ENCODE measurements at regions not wholly inside any gene's neighbourhood (a gene's known extent, or its start where the extent isn't known, plus 50 kb on each side); places are given as distances from the start of the nearest gene placed in this dataset.

DNA sequence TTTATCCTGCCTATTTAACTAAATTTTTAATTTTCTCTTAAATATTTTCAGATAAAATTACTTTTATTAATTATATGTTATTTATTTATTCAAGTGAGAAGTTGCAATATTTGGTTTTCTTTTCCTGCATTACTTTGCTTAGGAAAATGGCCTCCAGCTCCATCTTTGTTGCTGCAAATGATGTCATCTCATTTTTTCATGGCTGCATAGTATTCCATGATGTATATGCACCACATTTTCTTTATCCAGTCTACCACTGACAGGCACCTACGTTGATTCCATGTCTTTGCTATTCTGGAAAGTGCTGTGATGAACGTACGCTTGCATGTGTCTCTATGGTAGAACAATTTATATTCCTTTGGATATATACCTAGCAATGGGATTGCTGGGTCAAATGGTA lies 186.9 kb upstream of the LYPLAL1 start:
- POLR2A ChIA-PET, result no interaction called here
- TF ChIP-seq, protein P1, sequence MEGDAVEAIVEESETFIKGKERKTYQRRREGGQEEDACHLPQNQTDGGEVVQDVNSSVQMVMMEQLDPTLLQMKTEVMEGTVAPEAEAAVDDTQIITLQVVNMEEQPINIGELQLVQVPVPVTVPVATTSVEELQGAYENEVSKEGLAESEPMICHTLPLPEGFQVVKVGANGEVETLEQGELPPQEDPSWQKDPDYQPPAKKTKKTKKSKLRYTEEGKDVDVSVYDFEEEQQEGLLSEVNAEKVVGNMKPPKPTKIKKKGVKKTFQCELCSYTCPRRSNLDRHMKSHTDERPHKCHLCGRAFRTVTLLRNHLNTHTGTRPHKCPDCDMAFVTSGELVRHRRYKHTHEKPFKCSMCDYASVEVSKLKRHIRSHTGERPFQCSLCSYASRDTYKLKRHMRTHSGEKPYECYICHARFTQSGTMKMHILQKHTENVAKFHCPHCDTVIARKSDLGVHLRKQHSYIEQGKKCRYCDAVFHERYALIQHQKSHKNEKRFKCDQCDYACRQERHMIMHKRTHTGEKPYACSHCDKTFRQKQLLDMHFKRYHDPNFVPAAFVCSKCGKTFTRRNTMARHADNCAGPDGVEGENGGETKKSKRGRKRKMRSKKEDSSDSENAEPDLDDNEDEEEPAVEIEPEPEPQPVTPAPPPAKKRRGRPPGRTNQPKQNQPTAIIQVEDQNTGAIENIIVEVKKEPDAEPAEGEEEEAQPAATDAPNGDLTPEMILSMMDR (IDR thresholded peaks at IDR 0.05; ENCODE audit: unreplicated experiment), result no peak
- intact Hi-C loops (cut with micrococcal nuclease), result no loop called here
- H3K9me3 Mint-ChIP-seq (ENCODE audit: unreplicated experiment), result no peaks in the 10 kb centered on the region
- DNase-seq (ENCODE audit: unreplicated experiment), result no peak
- H3K27me3 Mint-ChIP-seq (ENCODE audit: insufficient read depth, unreplicated experiment), result no peaks in the 10 kb centered on the region
- H3K36me3 Mint-ChIP-seq (ENCODE audit: insufficient read depth, unreplicated experiment), result no peaks in the 10 kb centered on the region
- BruUV-seq (replicated peaks), result no TSS peak
- no peak overlapping the region for H3K4me3 Mint-ChIP-seq (ENCODE audit: unreplicated experiment)
- CTCF ChIA-PET, result interaction anchor here (0.6 to 2.1 kb wide), 7 partner anchors 10 to 634 kb away, joined by 3 to 10 read pairs (median 3); no protein-coding TSS in a partner anchor
- H3K27ac Mint-ChIP-seq (ENCODE audit: low read depth, unreplicated experiment), result no peak overlapping the region
- H3K4me1 Mint-ChIP-seq (ENCODE audit: insufficient read depth, unreplicated experiment), result no peaks in the 10 kb centered on the region

DNA sequence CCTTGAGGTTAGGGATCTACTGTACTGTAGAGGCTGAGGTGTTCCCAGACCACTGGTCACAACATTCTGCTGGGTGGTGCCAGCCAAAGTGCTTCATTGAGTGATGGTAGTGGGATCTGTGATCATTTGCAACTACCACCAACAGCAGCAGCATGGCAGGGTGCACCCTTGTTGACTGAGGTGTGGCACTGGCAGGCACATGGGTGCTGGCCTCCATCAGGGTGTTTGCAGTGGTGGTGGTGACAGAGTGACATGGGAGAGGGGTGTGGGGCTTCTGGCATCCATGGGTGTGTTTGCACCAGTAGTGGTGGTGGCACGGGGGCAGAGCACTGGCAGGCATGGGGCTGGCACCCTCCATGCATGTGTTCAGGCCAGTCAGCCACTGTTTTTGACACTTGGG lies 183.7 kb upstream of the LYPLAL1 start:
- DNase-seq (ENCODE audit: unreplicated experiment), result no peak
- Mint-ChIP-seq H3K36me3 (ENCODE audit: insufficient read depth, unreplicated experiment) (no peaks in the 10 kb centered on the region), H3K9me3 (ENCODE audit: unreplicated experiment) (no peaks in the 10 kb centered on the region), H3K4me1 (ENCODE audit: insufficient read depth, unreplicated experiment) (no peaks in the 10 kb centered on the region), H3K4me3 (ENCODE audit: unreplicated experiment) (no peak overlapping the region), H3K27ac (ENCODE audit: low read depth, unreplicated experiment) (no peak overlapping the region), H3K27me3 (ENCODE audit: insufficient read depth, unreplicated experiment) (no peaks in the 10 kb centered on the region)
- ChIA-PET POLR2A (no interaction called here), CTCF (no interaction called here)
- intact Hi-C loops (cut with micrococcal nuclease), result no loop called here
- no TSS peak for BruUV-seq (replicated peaks)
- TF ChIP-seq, protein P1 (IDR thresholded peaks at IDR 0.05; ENCODE audit: unreplicated experiment), result no peak

DNA sequence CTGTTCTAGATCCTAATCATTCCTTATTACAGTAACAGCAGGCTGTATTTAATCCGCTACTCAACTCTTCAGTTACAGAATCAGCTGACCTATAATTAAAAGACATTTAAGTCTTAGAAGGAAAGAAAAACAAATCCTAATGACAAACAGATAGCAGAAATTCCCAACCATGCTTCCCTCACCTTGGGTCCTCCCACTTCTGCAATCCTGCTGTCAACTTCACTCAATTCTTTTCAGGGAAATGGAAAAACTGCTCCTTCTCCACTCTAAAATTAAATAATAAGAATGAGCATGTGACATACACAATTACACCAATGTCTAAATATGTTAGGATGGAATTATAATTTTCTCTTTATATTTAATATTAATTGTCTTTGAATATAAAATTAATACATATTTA lies 182.6 kb upstream of the LYPLAL1 start:
- Mint-ChIP-seq H3K27me3 (ENCODE audit: insufficient read depth, unreplicated experiment) (no peaks in the 10 kb centered on the region), H3K36me3 (ENCODE audit: insufficient read depth, unreplicated experiment) (no peaks in the 10 kb centered on the region), H3K27ac (ENCODE audit: low read depth, unreplicated experiment) (no peak overlapping the region), H3K4me1 (ENCODE audit: insufficient read depth, unreplicated experiment) (no peaks in the 10 kb centered on the region), H3K4me3 (ENCODE audit: unreplicated experiment) (no peak overlapping the region), H3K9me3 (ENCODE audit: unreplicated experiment) (no peaks in the 10 kb centered on the region)
- BruUV-seq (replicated peaks), result no TSS peak
- ChIA-PET CTCF (interaction anchor here (0.6 kb wide), 2 partner anchors 10 to 394 kb away, joined by 3 to 4 read pairs; no protein-coding TSS in a partner anchor), POLR2A (interaction anchor here (0.6 kb wide), 2 partner anchors 76 to 515 kb away, joined by 4 read pairs; no protein-coding TSS in a partner anchor)
- TF ChIP-seq, protein P1 (IDR thresholded peaks at IDR 0.05; ENCODE audit: unreplicated experiment), result no peak
- intact Hi-C loops (cut with micrococcal nuclease), result no loop called here
- no peak for DNase-seq (ENCODE audit: unreplicated experiment)

DNA sequence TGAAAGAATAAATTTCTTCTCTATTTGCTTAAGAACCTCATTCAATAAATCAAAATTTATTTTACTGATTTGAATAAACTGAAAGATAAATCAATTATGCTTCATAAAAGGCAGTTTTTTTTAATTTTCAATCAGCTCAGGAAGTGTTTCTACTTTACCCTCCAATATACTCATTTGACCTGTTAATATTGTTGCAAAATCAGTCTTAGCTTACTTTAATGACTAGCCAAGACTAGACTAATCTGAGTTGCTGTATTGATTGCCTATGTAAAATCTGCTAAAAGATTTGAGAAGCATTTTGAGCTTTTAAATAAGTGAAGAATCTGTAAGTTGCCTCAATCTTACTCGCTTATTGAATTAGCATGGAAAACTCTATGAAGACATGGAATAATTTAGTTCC lies 179.1 kb upstream of the LYPLAL1 start:
- Mint-ChIP-seq H3K4me1 (ENCODE audit: insufficient read depth, unreplicated experiment) (no peaks in the 10 kb centered on the region), H3K9me3 (ENCODE audit: unreplicated experiment) (no peaks in the 10 kb centered on the region), H3K36me3 (ENCODE audit: insufficient read depth, unreplicated experiment) (no peaks in the 10 kb centered on the region), H3K4me3 (ENCODE audit: unreplicated experiment) (no peak overlapping the region), H3K27me3 (ENCODE audit: insufficient read depth, unreplicated experiment) (no peaks in the 10 kb centered on the region), H3K27ac (ENCODE audit: low read depth, unreplicated experiment) (no peak overlapping the region)
- DNase-seq (ENCODE audit: unreplicated experiment), result no peak
- no TSS peak for BruUV-seq (replicated peaks)
- intact Hi-C loops (cut with micrococcal nuclease), result no loop called here
- TF ChIP-seq, protein P1 (IDR thresholded peaks at IDR 0.05; ENCODE audit: unreplicated experiment), result no peak
- ChIA-PET POLR2A (no interaction called here), CTCF (interaction anchor here (0.6 to 1.2 kb wide), 4 partner anchors 8 to 658 kb away, joined by 3 read pairs; no protein-coding TSS in a partner anchor)
